ENCODE measurements at regions not wholly inside any gene's neighbourhood (a gene's known extent, or its start where the extent isn't known, plus 50 kb on each side); places are given as distances from the start of the nearest gene placed in this dataset.
A peak's percentile ranks its signal among the peaks of the same experiment; 100 is the strongest.

- Histone ChIP-seq H3K4me1 (no peaks in the 10 kb centered on the region), H3K27ac (no peak overlapping the region), H3K27me3 (no peaks in the 10 kb centered on the region), H3K9me3 (no peaks in the 10 kb centered on the region), H3K36me3 (no peaks in the 10 kb centered on the region), H3K4me3 (replicated peaks in 1 of 3) (no peak overlapping the region)
- no peak for DNase-seq
- TF ChIP-seq CTCF (IDR thresholded peaks at IDR 0.05) (no peak), POLR2A (IDR thresholded peaks at IDR 0.05) (no peak)
- intact Hi-C loops (cut with DNase I): no loop called here
These were observed 189.9 kb upstream of the PIEZO2 start for GRCh38 chr18:11339188-11339775.

- TF ChIP-seq CTCF (IDR thresholded peaks at IDR 0.05) (no peak), POLR2A (IDR thresholded peaks at IDR 0.05) (no peak)
- Histone ChIP-seq H3K9me3 (no peaks in the 10 kb centered on the region), H3K4me1 (no peaks in the 10 kb centered on the region), H3K36me3 (no peaks in the 10 kb centered on the region), H3K27ac (no peak overlapping the region), H3K4me3 (replicated peaks in 1 of 3) (no peak overlapping the region), H3K27me3 (no peaks in the 10 kb centered on the region)
- 91 to 95% methylated on average over 3 of the region's 3 CpGs for WGBS, 2 donors
- intact Hi-C loops (cut with DNase I): no loop called here
- no peak for DNase-seq
These were observed 186.9 kb upstream of the PIEZO2 start for GRCh38 chr18:11336241-11336640.

DNA sequence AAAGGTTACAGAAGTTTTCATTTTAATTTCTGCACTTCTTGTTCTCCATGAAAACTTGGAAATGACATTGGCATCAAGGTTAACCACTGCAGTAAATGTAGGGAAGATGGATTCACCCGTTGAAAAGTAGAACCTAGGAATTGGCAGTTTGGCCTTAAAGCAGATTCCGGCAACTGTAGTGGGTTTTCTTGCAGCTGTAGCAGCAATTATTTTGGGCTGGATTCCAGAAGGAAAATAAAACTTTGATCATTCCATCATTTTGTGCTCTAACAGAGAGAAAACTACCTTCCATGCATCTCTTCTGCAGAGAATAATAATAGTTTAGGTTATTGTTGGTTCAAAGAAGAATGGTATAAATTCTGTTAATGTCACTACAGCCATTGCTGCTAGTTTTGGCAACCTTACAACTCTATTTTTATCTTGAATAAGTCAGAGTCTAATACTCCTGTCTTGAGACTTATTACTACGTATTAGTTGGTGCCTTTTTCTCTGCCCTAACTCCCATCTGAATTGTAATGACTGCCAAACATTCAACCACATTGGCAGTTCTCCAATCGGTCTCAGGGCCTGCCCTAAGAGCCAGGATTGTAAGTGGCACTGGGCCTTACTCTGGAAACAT lies 178.1 kb upstream of the PIEZO2 start:
- H3K36me3 ChIP-seq: no peaks in the 10 kb centered on the region
- no peaks in the 10 kb centered on the region for H3K4me1 ChIP-seq
- H3K9me3 ChIP-seq: no peaks in the 10 kb centered on the region
- WGBS, 2 donors: 48 to 52% methylated on average over 4 of the region's 4 CpGs
- peak; percentile 11 to 44 for DNase-seq
- TF ChIP-seq CTCF (IDR thresholded peaks at IDR 0.05) (no peak), POLR2A (IDR thresholded peaks at IDR 0.05) (no peak)
- H3K4me3 ChIP-seq (replicated peaks in 1 of 3): no peak overlapping the region
- H3K27me3 ChIP-seq: no peaks in the 10 kb centered on the region
- no peak overlapping the region for H3K27ac ChIP-seq
- intact Hi-C loops (cut with DNase I): no loop called here

DNA sequence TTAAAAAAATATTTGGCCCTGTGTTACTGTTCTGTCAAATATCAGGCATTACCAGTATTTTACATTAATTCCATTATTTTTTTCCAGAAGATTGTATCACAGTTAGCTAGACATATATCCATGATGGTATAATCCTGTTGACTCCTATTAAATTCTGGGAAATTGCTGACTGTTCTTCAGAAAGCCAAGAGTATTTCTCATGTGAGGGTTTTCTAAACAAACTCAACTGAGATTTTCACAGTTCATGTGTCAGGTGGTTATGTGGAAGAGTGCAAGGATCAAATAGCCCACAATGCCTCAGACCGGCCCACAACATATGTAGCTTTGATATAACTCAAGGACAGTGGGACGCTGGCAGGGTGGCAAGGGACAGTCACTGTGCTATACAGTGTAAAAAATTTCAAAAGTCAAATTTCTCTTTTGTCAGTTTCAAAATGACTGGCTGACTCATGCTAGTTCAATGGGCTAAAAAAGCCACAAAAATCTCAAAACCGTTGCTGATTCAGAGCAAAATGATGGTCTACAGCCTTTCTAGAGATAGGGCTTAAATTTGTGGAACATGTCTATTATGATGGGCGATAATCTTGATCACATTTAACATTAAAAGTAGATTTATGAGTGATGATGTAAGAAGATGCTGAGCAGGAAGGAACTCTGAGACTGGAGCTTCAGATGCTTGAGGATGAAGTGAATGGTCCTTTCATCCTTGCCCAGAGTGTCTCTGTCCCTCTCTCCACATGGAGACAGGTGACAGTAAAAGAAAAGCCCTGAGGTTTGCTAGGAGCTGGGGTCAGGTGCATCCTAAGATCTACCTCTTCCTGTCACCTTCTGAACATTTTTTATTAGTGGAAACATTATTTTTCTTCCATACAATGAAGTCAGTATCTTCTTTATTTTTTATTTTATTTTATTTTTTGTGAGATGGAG lies 175.8 kb upstream of the PIEZO2 start:
- Histone ChIP-seq H3K36me3 (no peaks in the 10 kb centered on the region), H3K4me3 (replicated peaks in 1 of 3) (no peak overlapping the region), H3K4me1 (no peaks in the 10 kb centered on the region), H3K27ac (no peak overlapping the region), H3K27me3 (no peaks in the 10 kb centered on the region), H3K9me3 (no peaks in the 10 kb centered on the region)
- WGBS, 2 donors: 73 to 81% methylated on average over 4 of the region's 4 CpGs
- TF ChIP-seq POLR2A (IDR thresholded peaks at IDR 0.05) (no peak), CTCF (IDR thresholded peaks at IDR 0.05) (no peak)
- DNase-seq: no peak
- intact Hi-C loops (cut with DNase I): no loop called here

DNA sequence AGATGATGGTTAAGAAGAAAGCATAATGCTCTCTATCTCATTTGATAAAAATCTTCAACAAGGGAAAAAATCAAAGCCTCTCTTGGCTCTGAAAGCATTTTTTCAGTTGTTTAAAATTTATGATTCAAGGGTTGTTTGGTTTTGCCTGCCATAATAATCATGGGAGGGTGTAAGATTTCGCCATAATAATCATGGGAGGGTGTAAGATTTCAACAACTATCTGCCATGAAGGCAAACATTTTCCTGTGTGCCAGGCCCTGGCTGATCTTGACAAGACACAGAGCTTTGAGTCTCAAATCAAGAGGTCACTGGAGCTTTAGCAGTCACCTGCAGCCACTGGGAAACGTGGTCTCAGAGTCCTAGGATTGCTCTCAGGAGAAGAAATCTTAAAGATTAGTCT lies 175.1 kb upstream of the PIEZO2 start:
- Histone ChIP-seq H3K27me3 (no peaks in the 10 kb centered on the region), H3K4me1 (no peaks in the 10 kb centered on the region), H3K36me3 (no peaks in the 10 kb centered on the region), H3K9me3 (no peaks in the 10 kb centered on the region), H3K4me3 (replicated peaks in 1 of 3) (no peak overlapping the region), H3K27ac (no peak overlapping the region)
- 65 to 82% methylated on average over 2 of the region's 2 CpGs for WGBS, 2 donors
- no peak for DNase-seq
- intact Hi-C loops (cut with DNase I): no loop called here
- TF ChIP-seq CTCF (IDR thresholded peaks at IDR 0.05) (no peak), POLR2A (IDR thresholded peaks at IDR 0.05) (no peak)

Data from thyroid gland (tissue), 4 donors.